ENCODE measurements at regions not wholly inside any gene's neighbourhood (a gene's known extent, or its start where the extent isn't known, plus 50 kb on each side); places are given as distances from the start of the nearest gene placed in this dataset.

DNA sequence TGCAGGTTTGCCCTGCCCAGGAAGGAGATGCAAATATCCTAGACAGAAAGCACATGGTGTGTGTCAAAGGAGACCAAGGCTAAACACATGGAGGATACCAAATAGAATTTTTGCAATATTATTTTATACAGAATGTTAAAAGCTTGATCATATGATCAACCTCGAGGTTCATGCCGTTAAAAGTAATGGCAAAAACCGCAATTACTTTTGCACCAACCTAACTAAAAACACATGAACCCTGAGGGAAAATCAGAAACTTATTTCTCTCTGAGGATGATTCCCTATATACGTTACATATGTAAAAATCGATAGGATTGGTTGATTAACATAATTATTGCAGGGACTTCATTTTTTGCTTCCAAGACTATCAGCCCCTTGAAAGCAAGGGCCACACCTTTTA lies 88.1 kb downstream of the MZT1 start:
- no peak for TF ChIP-seq FOXJ3 (CRISPR knock-in tag; IDR thresholded peaks at IDR 0.05)
- TF ChIP-seq, protein P1, sequence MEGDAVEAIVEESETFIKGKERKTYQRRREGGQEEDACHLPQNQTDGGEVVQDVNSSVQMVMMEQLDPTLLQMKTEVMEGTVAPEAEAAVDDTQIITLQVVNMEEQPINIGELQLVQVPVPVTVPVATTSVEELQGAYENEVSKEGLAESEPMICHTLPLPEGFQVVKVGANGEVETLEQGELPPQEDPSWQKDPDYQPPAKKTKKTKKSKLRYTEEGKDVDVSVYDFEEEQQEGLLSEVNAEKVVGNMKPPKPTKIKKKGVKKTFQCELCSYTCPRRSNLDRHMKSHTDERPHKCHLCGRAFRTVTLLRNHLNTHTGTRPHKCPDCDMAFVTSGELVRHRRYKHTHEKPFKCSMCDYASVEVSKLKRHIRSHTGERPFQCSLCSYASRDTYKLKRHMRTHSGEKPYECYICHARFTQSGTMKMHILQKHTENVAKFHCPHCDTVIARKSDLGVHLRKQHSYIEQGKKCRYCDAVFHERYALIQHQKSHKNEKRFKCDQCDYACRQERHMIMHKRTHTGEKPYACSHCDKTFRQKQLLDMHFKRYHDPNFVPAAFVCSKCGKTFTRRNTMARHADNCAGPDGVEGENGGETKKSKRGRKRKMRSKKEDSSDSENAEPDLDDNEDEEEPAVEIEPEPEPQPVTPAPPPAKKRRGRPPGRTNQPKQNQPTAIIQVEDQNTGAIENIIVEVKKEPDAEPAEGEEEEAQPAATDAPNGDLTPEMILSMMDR (IDR thresholded peaks at IDR 0.05) = no peak
- no peak for TF ChIP-seq GABPA (IDR thresholded peaks at IDR 0.05; ENCODE audit: low read depth)

Data from SK-N-SH (cell line).